NCI-H1436 (cell line): ENCODE measurements at regions not wholly inside any gene's neighbourhood (a gene's known extent, or its start where the extent isn't known, plus 50 kb on each side); places are given as distances from the start of the nearest gene placed in this dataset.

ENCODE experiments used
- DNase-seq: peaks from one replicate; lab custom pipeline; 2025; lab: John Stamatoyannopoulos, UW

DNA sequence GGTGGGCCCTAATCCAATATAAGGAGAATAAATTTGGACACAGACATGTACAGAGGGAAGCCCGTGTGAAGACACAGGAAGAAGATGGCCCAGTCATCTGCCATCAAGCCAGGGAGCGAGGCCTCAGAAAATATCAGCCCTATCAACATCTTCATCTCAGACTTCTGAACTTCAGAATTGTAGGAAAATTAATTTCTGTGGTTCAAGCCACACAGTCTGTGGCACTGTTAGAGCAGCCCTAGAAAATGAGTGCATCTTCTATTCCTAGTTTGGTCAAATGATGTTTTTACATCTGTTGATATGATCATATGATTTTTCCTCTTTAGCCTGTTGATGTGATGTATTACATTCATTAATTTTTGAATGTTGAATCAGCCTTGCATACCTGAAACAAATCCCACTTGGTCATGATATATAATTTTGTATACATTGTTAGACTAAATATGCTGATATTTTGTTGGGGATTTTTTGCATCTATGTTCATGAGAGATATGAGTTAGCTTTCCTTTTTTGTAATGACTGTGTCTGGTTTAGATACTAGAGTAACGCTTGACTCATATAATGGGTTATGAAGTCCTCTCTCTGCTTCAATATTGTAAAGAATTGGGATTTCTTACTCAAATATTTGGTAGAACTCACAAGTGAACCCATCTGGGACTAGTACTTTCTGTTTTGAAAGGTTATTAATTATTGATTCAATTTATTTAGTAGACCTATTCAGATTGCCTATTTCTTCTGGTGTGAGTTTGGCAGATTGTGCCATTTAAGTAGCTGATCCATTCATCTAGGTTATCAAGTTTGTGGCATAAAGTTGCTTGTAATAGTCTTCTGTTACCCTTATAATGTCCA lies 451.4 kb downstream of the EIPR1 start:
- DNase-seq = no peak

DNA sequence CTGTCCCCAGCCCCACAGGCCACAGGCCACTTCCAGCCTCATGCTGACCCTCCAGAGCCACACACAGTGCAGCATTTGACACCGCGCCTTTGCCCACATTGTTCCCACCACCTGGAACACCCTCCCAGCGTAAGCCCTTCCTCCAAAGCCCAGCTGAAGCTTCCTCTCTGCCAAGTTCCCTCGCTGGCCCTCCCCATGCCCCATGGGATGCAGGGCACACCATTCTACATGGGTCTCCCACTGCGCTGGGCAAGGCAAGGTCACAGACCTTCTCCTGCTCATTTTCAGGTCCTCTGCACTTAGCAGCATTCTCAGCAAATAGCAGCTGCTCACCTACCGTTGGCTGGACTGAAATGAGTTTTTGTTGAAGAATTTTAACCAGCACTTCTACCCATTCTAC lies 455.5 kb downstream of the EIPR1 start:
- no peak for DNase-seq

DNA sequence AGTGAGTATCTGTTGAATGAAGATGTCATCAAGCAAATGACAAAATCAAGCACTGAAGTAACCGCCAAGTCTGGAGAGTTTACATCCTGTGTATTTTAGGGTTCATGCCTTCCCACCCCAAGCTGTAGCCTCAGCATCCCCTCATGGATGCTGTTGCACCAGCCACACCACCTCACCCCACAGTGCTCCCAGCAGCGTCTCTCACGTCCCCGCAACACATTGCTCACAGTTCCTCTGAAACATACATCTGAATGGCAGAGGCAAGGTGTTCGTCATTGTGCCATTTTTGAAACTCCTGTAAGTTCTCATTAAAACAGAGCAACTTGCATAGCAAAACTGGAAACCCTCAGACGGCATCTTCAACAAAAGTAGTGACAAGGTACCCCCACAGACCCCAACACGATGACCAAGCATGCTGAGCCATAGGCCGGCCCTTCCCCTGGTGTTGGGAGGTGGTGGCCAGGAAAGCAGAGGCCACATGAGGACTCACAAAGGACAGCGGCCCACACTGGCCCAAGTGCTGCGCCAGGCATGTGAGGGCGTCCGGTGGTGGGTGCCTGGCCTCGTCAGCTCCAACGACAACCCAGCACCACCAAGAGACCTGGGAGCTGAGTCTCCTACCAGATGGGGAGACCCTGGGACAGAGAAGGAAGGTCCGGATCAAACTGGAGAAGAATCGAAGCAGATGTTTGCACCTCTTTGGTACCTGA lies 456.5 kb downstream of the EIPR1 start:
- no peak for DNase-seq

DNA sequence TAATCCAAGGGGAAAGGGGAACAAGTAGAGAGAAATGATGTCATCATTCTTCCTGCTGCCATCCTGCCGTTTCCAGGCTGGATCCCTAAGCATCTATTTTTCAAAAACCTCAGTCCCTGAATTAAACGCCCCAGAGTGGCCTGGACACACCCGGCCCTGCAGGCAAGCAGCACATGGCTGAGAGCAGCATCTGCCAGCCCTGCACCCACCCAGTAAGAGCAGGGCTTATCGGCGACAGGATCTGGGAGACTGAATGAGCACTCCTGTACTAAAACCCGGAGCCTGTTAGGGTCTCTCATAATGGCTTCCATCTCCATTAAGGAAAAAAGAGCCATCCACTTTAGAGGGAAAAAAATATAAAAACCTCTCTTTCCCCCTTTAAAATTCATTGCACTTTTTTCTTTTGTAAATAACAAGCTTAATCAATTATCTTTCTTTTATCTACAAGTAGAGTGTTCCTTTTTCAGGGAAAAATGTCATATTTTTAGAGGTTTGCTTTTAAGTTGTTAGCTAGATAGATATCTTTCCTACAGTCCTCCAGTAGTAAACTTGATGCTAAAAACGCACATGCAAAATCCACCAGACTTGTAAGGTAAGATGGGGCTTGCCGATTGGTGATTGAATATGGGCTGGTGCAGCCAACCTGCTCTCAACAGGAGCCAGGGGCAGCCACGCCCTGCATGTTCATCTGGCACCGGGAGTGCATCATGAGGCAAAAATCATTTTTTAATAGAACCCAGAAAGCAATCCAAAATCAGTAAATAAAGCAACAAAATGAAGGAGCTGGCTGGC lies 457.8 kb downstream of the EIPR1 start:
- DNase-seq = no peak

DNA sequence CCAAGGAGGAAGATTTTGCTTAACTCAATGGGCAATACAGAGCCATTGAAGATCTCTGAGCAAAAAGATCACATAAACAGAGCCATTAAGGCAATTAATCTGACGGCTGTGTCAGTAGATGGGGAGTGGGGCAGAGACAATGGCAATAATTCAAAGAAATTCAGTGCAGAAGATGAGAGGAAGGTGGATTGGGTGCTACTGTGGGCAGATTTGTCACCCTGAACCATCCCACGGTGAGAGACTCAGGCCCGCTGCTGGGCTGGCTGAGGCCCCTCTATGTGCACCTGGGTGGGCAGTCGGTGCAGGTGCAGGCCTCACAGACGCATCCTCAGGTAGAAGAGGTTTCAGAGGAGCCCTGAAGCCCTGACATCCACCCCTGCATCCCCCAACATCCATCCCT lies 458.6 kb downstream of the EIPR1 start:
- no peak for DNase-seq

DNA sequence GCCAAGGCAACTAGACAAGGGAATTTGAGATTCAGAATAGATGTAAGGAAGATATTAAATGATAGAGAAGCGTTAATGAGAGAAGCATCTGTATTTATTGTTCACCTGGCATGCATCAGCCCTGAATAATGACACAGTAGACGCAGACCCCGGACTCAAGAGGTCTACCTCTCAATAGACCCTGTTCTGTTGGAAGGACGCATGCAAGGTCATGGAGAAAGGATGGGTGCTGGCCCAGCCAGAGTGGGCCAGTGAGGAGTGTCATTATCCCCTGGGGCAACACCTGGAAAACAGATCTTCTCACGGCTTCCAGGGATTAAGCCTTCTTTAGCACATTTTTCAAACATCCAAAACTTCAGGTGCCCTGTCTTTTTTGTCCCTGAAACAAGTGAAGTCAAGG lies 461.0 kb downstream of the EIPR1 start:
- DNase-seq = no peak

DNA sequence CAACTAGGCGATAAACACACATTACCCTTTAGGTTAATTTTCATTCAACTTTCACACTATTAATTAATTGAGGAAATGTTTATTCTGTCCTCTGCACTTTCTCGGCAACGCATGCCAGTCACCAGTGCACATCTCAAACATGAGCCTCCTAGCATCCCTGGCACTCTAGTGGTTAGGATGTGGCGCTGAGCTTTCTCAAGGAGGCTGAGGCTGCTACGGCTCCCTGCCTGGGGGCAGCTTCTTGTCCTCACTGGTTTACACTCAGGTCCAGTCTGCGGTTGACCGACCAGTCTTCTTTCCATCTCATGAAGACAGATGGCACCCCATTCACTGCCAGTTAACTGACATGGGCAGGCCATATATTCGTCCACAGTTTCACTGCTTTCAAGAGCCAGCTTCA lies 463.4 kb downstream of the EIPR1 start:
- no peak for DNase-seq

DNA sequence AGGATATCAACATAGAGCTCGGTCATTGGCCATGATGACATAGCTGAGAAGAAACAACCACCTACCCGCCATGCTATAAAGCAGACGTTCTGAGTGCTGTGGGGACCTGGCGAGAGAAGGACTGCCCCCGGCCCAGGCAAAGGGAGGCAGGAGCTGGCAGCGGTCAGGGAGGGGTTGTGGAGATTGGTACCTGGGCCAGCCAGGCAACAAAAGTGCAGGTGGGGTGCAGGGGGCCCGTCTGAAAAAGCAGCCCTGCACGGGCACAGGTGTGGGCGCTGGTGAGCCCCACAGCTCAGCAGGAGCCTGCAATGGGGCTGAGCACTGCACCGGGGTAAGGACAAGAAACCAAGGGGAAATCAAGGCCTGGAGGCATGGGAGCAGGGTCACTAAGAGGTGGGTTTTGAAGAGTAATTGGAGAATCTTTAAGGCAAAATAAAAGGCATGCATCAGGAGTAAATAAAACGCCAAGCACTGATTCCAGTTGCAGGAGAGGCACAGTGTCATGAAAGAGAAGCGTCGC lies 464.0 kb downstream of the EIPR1 start:
- DNase-seq = no peak

DNA sequence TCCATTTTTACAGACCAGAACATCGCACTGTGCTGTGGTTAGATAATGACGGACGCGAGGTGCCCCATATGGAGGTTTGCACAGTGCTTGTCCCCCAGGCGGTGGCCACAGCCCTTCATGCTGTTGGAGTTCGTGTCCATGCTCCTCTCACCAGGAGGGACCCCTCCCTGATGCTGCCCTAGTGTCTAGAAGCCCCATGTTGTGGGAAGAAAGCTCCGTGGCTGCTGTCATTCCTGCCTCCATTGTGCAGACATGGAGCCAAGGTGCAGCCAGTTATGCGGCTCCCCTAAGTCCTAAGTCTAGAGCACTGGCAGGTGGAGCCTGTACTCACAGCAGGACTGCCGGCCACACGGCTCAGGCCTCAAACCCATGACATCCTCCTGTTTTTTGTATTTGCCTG lies 464.9 kb downstream of the EIPR1 start:
- DNase-seq = no peak

DNA sequence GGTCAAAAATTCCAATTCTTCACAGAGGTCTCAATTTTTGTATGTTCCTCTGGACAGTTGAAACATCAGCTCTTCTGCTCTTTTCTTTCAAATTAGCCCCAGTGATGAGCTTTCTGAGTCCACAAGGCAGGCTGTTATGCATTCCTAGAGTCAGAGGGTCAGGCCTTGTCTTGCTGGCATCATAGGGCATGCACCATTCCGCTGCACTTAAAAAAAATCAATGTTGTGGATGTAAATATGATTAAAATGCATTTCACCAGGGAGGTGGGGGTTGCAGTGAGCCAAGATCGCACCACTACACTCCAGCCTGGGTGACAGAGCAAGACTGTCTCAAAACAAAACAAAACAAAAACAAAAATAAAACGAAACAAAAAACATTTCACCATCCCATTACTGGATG lies 465.3 kb downstream of the EIPR1 start:
- DNase-seq = no peak

DNA sequence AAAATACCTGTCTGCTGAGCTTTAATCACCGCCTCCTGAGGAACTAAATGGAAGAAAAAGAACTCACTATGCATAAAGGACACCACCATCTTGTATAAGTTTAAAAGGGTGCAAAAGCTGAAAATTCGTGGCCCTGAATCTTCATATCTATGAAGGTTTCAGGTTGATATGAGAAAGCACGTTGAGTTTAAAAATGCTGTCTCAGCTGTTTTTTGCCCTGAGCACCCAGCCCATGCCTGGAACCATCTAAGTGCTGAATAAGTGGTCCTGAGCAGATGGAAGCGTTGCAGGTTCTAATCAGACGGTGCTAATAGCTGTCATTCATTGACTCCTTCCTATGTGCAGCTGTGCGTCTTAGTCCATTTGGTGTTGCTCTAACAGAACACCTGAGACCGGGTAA lies 467.4 kb downstream of the EIPR1 start:
- no peak for DNase-seq

DNA sequence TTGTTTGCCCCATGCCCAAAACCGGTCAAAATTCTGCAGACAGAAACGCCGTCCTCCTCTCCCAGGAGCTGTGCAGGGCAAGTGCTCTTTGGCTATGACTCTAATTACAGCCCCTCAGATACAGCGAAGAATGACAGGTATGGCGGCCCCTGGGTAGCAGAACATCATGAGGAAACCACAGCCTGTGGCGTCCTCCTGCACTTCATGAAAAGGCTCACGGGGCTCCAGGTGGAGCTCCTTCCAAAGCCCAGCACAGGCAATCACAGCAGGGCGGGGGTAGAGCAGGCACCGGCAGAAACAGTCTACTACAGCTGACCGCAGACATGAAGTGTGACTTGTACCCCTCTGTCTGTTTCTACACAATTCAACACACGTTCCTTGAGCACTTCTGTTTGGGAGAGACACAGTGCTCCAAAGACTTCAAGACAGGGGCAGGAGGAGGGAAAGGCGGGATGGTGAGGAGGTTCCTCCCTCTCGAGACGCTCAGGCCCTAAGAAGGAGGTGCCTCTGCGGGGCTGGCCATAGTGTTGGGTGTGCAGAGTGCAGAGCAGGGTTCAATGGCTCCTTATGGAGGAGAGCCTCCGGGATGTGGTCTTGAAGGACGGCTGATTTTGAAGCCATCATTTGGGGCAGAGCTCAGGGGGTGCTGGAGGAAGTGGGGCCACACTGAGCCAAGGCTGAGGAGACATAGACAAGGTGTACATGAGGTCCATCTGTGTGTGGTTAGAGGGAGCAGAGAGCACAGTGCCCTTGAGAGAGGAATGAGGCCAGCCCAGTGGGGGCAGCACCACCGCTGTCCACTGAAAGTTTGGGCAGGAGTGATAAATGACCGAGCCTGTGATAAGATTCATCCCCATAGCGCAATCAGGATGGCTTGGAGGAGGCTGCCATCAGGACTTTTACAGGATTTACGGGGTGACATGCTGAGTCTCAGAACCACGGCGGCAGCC lies 468.3 kb downstream of the EIPR1 start:
- DNase-seq = no peak

DNA sequence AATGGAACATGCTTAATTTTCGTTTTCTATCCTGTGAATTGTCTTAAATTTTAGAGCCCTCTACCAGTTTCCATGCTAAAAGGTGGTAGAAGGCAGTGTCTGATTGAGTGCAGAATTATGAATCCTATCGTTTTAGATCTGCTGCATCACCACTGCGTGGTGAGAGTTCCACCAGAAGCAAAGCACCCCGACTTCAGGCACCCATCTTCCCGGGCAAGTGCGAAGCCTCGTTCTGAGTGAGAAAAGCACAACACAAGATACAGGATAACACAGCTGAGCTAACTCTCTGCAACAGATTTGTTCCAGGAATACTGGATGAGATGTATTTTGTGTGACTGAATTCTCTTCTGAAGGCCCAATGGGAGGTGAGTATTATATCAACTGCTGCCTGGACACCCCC lies 471.5 kb downstream of the EIPR1 start:
- no peak for DNase-seq

DNA sequence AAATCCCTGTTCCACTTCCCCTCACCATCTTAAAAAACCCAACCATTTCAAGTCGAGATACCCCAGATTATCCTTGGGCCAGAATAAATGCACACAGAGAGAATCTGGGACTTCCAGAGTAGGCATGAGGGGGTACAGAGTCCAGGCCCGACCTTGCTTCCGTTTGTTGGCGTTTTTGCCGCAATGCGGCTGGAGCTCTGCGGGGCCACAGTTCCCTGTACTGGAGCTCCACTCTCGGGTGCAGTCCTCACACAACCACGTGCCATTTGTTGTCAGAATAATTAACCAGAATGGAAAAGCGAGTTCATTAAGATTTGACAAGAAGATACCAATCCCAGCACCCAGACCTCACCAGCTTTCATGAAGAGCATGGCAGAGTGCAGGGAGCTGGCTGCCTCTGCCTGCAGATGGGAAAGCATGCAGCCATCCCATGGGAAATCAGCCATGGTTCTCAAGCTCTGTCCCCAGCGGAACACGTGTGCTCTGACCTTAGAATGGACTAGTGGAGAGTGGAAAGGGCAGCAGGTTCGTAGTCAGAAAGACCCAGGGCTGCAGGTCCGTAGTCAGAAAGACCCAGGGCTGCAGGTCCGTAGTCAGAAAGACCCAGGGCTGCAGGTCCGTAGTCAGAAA lies 472.8 kb downstream of the EIPR1 start:
- no peak for DNase-seq

DNA sequence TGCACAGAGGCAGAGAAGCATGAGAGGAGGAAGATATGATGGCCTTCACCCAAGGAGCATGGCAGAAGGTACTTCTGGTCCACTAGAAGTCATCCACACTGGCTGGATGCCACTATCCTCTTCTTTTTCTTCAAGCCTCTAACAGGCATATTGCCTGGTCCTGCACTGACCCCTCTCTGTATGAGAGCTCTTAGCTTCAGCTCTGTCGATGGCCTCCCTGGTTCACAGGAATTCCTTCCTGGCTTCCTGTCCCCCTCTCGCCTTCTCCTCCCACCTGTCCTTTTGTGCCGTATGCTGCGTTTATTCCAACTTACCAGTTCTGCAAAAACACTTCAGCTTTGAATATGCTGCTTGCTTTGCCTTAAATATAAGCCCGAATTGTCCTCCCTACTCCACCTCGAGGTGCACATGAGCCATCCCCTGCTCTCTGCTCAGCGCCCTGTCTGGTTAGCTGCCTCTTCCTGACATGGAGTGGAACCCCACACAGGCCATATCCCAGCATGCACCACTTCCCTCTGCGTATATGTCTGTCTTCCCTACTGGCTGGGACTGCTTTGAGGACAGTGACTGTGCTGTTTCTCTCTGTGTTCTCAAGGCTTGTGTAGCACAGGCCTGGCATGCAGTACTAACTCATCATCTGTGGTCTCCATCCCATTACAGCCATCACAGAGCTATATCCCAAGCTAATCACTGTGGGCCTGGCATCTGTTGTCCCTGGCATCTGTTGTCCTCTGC lies 474.9 kb downstream of the EIPR1 start:
- DNase-seq = no peak

DNA sequence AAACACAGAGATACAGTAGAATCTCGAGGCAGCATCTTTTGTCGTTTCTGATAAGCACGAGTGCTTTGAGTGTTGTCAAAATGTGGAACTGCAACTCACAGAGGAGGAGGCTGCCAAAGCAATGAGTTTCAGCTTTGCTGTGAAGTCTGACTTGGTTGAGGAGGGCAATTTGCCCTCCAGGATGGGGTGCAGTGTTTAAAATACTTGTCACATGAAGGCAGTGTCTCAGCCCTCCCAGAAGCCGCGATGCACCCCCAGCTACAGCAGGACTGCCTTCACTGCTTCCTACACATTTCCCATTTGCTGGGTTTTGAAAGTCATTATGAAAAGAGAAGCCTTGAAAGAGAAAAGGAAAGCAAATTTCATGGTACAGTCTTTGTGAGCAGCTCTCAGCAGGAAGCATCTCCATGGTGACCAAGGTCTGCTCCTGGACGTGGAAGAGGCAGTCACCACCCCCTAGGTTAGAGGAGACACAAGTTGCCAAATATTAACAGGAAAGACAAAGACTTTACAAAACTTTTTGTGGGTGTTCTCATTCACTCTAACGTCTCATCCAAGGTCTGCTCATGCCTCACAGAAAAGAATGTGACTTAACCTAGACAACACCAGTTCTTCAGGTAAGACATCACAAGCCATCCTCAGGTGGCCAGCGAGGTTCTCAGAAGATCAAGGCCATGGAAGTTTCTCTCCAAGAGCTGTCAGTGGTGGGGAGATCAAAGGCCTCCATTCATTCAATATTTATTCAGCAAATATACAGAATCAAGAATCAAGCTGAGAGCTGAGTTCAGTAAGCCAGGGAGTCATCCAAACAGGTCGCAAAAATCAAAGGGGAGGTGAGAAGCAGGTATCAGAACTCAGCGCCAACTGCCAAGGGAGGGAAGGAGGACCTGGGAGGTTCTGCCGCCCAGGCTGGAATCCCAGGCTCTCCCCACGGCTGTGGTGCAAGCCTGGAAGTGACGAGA lies 476.0 kb downstream of the EIPR1 start:
- DNase-seq = no peak

DNA sequence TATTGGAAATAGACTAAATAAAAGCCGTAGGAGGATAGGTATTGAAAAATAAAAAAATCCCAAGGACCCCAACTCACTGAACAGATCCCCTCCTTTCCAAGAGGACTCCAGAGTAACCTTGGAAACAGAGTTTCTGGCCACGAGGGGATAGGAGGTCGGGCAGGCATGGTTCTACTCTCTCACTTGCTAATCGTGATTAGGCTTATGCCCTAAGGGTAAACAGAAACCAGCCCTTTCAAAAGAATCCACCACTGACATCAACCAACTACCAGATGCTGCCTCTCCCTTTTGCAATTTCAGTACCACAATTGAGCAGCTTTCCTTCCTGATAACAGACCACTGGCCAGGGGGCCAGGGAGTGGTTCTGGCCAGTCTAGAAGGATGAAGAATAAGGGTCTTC lies 477.8 kb downstream of the EIPR1 start:
- DNase-seq = no peak

DNA sequence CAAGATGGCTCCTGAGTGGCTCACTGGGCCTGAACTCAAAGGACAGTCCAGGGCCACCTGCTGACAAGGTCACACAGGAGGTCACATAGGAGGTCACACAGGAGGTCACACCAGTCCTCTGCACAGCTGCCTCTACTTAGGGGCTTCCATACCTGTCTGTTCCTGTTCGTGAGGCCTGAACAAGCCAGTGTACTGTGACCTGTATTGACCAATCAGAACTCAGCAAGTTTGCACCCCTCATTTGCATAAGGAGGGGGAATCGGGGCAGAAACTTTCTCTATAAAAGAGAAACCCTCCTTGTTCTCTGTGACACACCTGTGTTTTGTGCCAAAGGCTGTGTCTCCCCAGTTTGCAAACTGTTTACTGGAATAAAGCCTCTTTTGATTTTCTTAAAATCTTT lies 478.9 kb downstream of the EIPR1 start:
- DNase-seq = no peak

DNA sequence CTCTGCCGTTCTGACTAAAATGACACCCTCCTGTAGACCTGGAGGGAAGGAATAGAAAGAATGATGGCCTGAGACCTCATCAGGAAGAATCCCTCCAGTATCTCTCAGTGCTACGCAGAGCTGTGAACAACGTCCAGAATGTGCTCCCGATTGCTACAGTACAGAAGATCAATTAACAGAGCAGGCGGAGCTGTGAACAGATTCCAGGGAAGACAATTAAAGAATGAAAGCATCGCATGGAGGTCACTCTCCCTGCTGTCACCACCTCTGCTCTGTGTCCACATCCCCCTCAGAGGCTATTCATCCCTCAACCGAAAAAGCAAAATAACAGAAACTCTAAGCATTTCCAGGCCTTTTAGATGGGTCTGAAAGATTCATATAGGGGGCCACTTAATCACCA lies 481.0 kb downstream of the EIPR1 start:
- DNase-seq = no peak
